NCI-H2107 treated with DMSO at 0.1 percent for 48 hours (cell line): ENCODE measurements at regions not wholly inside any gene's neighbourhood (a gene's known extent, or its start where the extent isn't known, plus 50 kb on each side); places are given as distances from the start of the nearest gene placed in this dataset.

ENCODE experiments used
- DNase-seq: peaks from one replicate; lab custom pipeline; 2025; ENCODE audit not compliant: unreplicated experiment; lab: John Stamatoyannopoulos, UW

- DNase-seq: no peak
Measured at GRCh38 chr7:118013252-118014010, 140.2 kb upstream of the CTTNBP2 start.

- DNase-seq: no peak
Measured at GRCh38 chr7:118022546-118022945, 149.3 kb upstream of the CTTNBP2 start.

GRCh38 chr7:118026791-118027190 lies 153.6 kb upstream of the CTTNBP2 start:
- no peak for DNase-seq

DNA sequence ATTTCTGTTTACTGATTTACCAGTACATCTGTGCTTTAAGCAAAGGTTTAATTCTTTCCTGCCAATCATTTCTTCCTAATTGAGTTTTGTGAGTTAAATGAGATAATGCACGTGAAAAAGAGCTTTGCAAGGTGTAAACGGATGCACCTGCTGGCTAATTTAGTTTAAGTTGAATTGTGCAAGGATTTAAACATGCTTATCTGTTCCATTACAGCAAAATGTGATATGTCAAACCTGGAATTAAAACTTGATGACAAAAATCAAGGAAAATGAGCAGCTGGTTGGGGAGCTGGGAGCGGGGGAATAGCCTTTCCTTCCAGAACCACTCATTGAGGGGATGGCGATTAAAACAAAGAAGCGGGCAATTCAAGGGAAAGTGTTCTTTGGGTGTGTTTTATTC lies 155.0 kb upstream of the CTTNBP2 start:
- DNase-seq: no peak

GRCh38 chr7:118029826-118030422 lies 154.0 kb upstream of the LSM8 start:
- DNase-seq: no peak

DNA sequence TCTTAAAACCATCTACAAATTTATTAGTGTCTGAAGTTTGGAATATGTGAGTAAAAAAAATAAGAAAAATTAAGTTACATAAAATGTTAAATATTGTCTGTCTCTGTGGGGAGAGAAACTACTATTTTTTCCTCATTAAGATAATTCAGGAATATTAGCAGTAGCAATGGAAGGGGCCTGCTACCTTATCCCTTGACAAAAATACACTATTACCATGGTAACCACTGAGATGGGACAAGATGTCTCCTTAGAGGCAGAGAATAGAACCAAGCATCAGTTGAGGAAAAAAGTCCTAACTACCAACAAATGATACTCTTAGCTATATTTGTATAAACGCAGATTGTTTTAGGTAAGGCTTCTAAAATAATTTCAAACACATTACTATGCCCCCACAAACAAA lies 150.7 kb upstream of the LSM8 start:
- no peak for DNase-seq

- no peak for DNase-seq
Measured at GRCh38 chr7:118039963-118040489, 143.9 kb upstream of the LSM8 start.

GRCh38 chr7:118040562-118040961 lies 143.4 kb upstream of the LSM8 start:
- DNase-seq: no peak

DNA sequence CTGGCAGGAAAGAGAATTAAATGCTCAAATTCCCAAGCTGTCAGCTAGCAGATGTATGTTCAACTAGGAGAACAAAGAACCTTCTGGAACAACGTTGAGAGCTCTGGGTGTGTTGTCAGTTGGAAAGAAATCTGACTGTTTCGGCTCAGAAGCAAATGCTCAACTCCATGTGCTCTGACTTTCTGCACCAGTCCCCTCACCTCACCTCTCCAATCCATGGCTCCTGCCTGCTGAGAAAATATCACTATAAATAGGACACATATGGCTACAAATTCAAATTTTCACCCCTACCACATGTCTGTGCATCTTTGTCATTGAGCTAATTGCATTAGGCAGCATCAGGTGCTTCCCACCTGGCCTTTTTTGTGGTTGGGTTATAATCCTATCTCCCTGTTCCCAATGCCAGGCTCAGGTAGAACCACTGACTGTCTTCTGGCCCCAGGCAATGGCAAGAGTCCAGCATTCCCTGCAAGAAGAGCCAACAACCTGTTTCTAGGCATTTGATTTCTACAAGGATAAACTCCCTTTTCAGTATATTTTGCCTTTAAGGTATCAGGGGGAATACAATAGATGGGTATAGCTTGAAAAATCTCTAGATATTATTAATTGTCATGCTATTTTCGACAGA lies 142.6 kb upstream of the LSM8 start:
- no peak for DNase-seq

DNA sequence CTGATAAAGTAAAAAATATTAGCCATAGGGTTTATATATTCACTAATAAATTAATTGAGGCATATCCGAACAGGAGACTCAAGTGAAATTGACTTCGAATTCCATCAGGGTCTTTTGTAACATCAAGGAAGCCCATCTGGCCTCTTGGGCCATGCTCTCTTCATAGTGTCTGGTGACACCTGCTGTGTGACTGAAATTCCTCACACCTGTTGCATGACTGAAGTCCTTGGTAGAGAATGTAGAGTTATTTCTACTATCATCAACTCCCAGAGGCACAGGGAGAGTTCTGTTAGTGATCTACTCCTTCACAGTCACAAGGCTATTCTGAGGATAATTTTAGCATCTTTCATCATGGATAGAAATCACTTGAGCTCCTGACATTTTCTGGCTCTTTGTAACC lies 138.3 kb upstream of the LSM8 start:
- DNase-seq: no peak

GRCh38 chr7:118046086-118046485 lies 137.9 kb upstream of the LSM8 start:
- DNase-seq: no peak

DNA sequence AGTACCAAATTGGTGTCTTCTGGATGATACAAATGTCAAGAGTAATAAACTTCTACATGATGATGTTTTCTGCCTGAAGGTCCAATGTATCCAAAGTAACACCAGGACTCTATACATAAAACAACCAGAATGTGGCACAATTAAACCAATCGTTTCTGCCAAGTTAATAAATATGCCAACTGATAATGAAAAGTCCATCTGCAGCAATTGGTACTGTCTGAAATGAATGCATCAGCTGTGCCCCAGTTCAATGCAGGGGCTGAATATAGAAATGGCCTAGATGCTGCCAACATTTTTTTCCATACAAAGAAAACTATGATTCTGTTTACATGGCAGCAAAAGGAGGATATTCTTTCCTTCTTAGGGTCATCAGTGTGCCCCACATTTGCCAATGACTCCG lies 137.2 kb upstream of the LSM8 start:
- DNase-seq: no peak

GRCh38 chr7:118052336-118052735 lies 131.6 kb upstream of the LSM8 start:
- no peak for DNase-seq

GRCh38 chr7:118053353-118053752 lies 130.6 kb upstream of the LSM8 start:
- DNase-seq: no peak

- no peak for DNase-seq
Measured at GRCh38 chr7:118054529-118054928, 129.4 kb upstream of the LSM8 start.

DNA sequence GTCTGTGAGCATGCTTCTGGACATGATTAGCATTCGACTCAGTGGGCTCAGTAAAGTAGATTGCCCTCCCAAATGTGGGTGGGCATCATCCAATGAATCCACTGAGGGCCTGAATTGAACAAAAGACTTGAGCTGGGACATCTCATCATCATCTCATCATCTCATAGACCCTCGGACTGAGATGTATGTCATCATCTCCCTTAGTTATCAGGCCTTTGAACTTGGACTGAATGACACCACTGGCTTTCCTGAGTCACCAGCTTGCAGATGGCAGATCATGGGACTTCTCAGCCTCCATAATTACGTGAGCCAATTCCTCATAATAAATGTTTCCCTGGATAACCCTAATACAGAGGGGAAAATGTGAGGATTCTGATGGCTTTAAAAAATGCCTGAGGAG lies 128.3 kb upstream of the LSM8 start:
- DNase-seq: no peak

DNA sequence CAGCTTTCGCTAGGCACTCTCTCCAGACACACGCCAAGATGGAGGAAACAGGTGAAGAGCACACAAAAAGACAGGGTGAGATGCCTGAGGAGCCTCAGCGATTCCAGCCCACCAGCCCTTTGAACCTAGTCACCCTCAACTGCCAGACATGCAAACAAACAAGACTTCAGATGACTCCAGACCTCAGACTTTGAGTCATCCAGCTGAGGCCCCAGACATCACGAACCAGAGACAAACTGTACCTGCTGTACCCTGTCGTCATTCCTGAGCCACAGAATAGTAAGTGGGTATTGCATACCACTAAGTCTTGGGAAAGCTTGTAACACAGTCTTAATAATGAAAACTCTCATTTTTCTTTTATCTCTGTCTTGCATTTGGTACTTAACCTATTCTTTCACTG lies 126.6 kb upstream of the LSM8 start:
- DNase-seq: no peak

DNA sequence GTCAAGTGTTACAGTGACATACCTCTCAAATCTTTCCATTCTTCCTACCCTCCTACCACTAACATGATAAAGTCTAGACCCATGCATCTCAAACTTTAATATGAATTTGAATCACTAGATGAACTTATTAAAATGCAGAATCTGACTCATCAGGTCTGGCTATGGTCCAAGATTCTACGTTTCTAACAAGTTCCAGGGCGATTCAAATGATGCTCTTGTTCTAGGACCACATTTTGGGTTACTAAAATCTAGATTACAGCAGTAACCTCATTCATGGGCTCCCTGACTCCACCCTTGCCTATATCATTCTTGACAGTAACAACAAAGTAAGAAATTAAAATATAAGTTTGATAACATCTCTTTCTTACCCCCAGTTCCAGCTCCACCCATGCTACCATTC lies 124.8 kb upstream of the LSM8 start:
- no peak for DNase-seq

GRCh38 chr7:118060692-118061091 lies 123.3 kb upstream of the LSM8 start:
- DNase-seq: no peak

DNA sequence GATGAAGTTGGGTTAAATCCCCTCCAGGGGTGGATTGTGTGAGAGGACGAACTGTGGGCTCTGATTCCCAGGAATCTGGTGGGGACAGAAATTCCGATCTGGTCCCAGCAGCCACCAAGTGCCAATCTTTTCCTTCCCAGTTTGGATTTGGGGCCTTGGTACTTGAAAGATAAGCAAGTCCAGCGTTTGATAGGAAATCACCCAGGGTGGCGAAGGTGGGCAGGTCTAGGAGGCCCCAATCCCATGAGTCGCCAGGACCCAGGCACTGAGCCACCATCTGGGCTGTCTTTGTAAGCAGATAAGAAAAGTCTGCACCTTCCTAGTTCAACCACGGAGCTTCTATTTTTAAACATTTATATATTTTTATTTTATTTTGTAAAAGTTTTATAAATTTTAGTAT lies 122.6 kb upstream of the LSM8 start:
- no peak for DNase-seq

GRCh38 chr7:118072893-118073674 lies 110.9 kb upstream of the LSM8 start:
- no peak for DNase-seq
